ENCODE measurements at regions not wholly inside any gene's neighbourhood (a gene's known extent, or its start where the extent isn't known, plus 50 kb on each side); places are given as distances from the start of the nearest gene placed in this dataset.

GRCh38 chr7:145216866-145217265 lies 381.0 kb upstream of the TPK1 start:
- 100% methylated on average over 1 of the region's 4 CpGs for WGBS (ENCODE audit: insufficient coverage)
- TF ChIP-seq CTCF (IDR thresholded peaks at IDR 0.05) = no peak
- intact Hi-C loops (cut with micrococcal nuclease) = no loop called here
- Histone ChIP-seq H3K36me3 (ENCODE audit: control insufficient read depth, insufficient read depth, low read length) (no peaks in the 10 kb centered on the region), H3K4me1 (ENCODE audit: control insufficient read depth, insufficient read depth, low read length) (no peaks in the 10 kb centered on the region), H3K27ac (ENCODE audit: low read length) (no peak overlapping the region), H3K27me3 (ENCODE audit: control insufficient read depth, insufficient read depth, low read length) (no peaks in the 10 kb centered on the region), H3K9me3 (ENCODE audit: control insufficient read depth, insufficient read depth, low read length) (peaks cover 7% of the 10 kb centered on the region), H3K4me3 (ENCODE audit: low read length) (no peak overlapping the region)
- Mint-ChIP-seq H3K4me3 (no peak overlapping the region), H3K4me1 (no peaks in the 10 kb centered on the region), H3K27ac (no peak overlapping the region), H3K36me3 (no peaks in the 10 kb centered on the region), H3K27me3 (ENCODE audit: low read depth in 2 of 2) (no peaks in the 10 kb centered on the region), H3K9me3 (peaks cover 8 to 28% of the 10 kb centered on the region in 2 donors)
- DNase-seq (no peak), ATAC-seq (no peak)

DNA sequence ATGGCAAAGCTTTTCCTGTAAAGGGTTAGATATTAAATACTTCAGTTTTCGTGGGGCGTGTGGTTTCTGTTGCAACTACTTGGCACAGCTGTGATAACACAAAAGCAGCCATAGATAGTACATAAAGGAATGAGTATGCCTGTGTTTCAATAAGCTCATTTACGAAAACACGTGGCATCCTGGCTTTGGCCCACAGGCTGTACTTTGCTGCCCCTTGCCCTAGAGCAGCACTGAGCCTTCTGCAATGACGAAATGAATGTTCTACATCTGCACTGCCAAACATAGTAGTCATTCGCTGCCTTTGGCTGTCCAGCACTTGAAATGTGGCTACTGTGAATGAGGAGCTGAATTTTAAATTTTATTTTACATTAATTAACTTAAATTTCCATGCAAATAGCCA lies 376.2 kb upstream of the TPK1 start:
- H3K4me1 ChIP-seq (ENCODE audit: control insufficient read depth, insufficient read depth, low read length) = no peaks in the 10 kb centered on the region
- no peak for DNase-seq
- H3K4me3 ChIP-seq (ENCODE audit: low read length) = no peak overlapping the region
- H3K36me3 ChIP-seq (ENCODE audit: control insufficient read depth, insufficient read depth, low read length) = no peaks in the 10 kb centered on the region
- Mint-ChIP-seq H3K4me1 (no peaks in the 10 kb centered on the region), H3K36me3 (no peaks in the 10 kb centered on the region), H3K9me3 (peaks cover 11 to 19% of the 10 kb centered on the region in 2 donors), H3K4me3 (no peak overlapping the region), H3K27ac (no peak overlapping the region), H3K27me3 (ENCODE audit: low read depth in 2 of 2) (no peaks in the 10 kb centered on the region)
- peaks cover 2% of the 10 kb centered on the region for H3K9me3 ChIP-seq (ENCODE audit: control insufficient read depth, insufficient read depth, low read length)
- no peaks in the 10 kb centered on the region for H3K27me3 ChIP-seq (ENCODE audit: control insufficient read depth, insufficient read depth, low read length)
- TF ChIP-seq CTCF (IDR thresholded peaks at IDR 0.05) = no peak
- WGBS (ENCODE audit: insufficient coverage) = 87% methylated on average over 6 of the region's 6 CpGs
- H3K27ac ChIP-seq (ENCODE audit: low read length) = no peak overlapping the region
- no peak for ATAC-seq
- intact Hi-C loops (cut with micrococcal nuclease) = no loop called here

- Histone ChIP-seq H3K4me3 (ENCODE audit: low read length) (no peak overlapping the region), H3K27me3 (ENCODE audit: control insufficient read depth, insufficient read depth, low read length) (no peaks in the 10 kb centered on the region), H3K27ac (ENCODE audit: low read length) (no peak overlapping the region), H3K36me3 (ENCODE audit: control insufficient read depth, insufficient read depth, low read length) (no peaks in the 10 kb centered on the region), H3K9me3 (ENCODE audit: control insufficient read depth, insufficient read depth, low read length) (peaks cover 2% of the 10 kb centered on the region), H3K4me1 (ENCODE audit: control insufficient read depth, insufficient read depth, low read length) (no peaks in the 10 kb centered on the region)
- intact Hi-C loops (cut with micrococcal nuclease) = no loop called here
- 65% methylated on average over 1 of the region's 2 CpGs for WGBS (ENCODE audit: insufficient coverage)
- ATAC-seq (no peak), DNase-seq (no peak)
- H3K36me3 Mint-ChIP-seq = no peaks in the 10 kb centered on the region
- no peaks in the 10 kb centered on the region for H3K4me1 Mint-ChIP-seq
- no peak overlapping the region for H3K4me3 Mint-ChIP-seq
- H3K27me3 Mint-ChIP-seq (ENCODE audit: low read depth in 2 of 2) = no peaks in the 10 kb centered on the region
- peaks cover 13 to 22% of the 10 kb centered on the region in 2 donors for H3K9me3 Mint-ChIP-seq
- H3K27ac Mint-ChIP-seq = no peak overlapping the region
- TF ChIP-seq CTCF (IDR thresholded peaks at IDR 0.05) = no peak
These were observed 375.4 kb upstream of the TPK1 start for GRCh38 chr7:145211211-145211610.

DNA sequence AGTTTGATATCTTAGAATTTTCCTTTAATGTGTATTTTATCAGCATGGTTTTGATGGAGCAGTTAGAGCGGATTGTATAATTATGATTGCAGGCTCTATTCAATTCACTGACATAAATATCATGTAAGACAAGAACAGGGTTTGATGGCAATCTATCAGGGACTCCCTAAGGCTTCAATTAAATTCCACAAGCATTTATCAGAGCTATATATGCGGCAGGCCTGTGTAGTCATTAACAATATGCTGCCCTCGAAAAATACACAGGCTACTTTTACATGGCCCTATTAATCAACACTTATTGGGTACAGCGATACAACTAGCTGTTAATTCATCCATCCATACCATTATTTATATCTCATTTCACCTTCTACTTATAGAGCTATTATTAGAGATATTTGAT lies 358.1 kb upstream of the TPK1 start:
- ATAC-seq (no peak), DNase-seq (no peak)
- H3K4me1 Mint-ChIP-seq = no peaks in the 10 kb centered on the region
- H3K36me3 ChIP-seq (ENCODE audit: control insufficient read depth, insufficient read depth, low read length) = no peaks in the 10 kb centered on the region
- WGBS (ENCODE audit: insufficient coverage) = 86% methylated on average over 2 of the region's 4 CpGs
- H3K27ac ChIP-seq (ENCODE audit: low read length) = no peak overlapping the region
- H3K36me3 Mint-ChIP-seq = peaks cover 3% of the 10 kb centered on the region
- no peak overlapping the region for H3K4me3 ChIP-seq (ENCODE audit: low read length)
- H3K9me3 ChIP-seq (ENCODE audit: control insufficient read depth, insufficient read depth, low read length) = no peaks in the 10 kb centered on the region
- peaks cover 5% of the 10 kb centered on the region in 2 donors for H3K9me3 Mint-ChIP-seq
- H3K27me3 ChIP-seq (ENCODE audit: control insufficient read depth, insufficient read depth, low read length) = no peaks in the 10 kb centered on the region
- no peaks in the 10 kb centered on the region for H3K4me1 ChIP-seq (ENCODE audit: control insufficient read depth, insufficient read depth, low read length)
- no peak for TF ChIP-seq CTCF (IDR thresholded peaks at IDR 0.05)
- no peaks in the 10 kb centered on the region for H3K27me3 Mint-ChIP-seq (ENCODE audit: low read depth in 2 of 2)
- no peak overlapping the region for H3K4me3 Mint-ChIP-seq
- no peak overlapping the region for H3K27ac Mint-ChIP-seq
- intact Hi-C loops (cut with micrococcal nuclease) = no loop called here
